CD14-positive monocyte (primary cell): ENCODE measurements at regions not wholly inside any gene's neighbourhood (a gene's known extent, or its start where the extent isn't known, plus 50 kb on each side); places are given as distances from the start of the nearest gene placed in this dataset.

Experiments used
- DNase-seq, 3 donors: peaks; one replicate each; pipeline ENCODE4 v3.0.0-alpha.2; 2011 to 2022
- H2AFZ ChIP-seq: 2 replicates; pipeline ENCODE4 v1.6.0; 2012; ENCODE audit warnings: mild to moderate bottlenecking, low read depth, low read length, inconsistent platforms; ENCODE audit not compliant: insufficient read depth, poor library complexity, severe bottlenecking
- H3K27ac ChIP-seq, 2 donors: 1 replicate in 1 of 2; 2 replicates in 1 of 2; pipeline ENCODE4 v1.5.1; 2012 to 2013; ENCODE audit warnings: low read length in 2 of 2, control low read depth in 1 of 2, inconsistent platforms in 1 of 2, low read depth in 1 of 2, mild to moderate bottlenecking in 1 of 2
- H3K27me3 ChIP-seq, 2 donors: one replicate each; pipeline versions ENCODE4 v1.6.0 to v1.6.1; 2011 to 2013; ENCODE audit warnings: low read length in 2 of 2; ENCODE audit not compliant: control insufficient read depth in 2 of 2, insufficient read depth in 2 of 2
- H3K36me3 ChIP-seq, 2 donors: replicated peaks in 1 of 2; 1 replicate in 1 of 2; 2 replicates in 1 of 2; pipeline versions ENCODE4 v1.5.1 to v1.6.1; 2012 to 2013; ENCODE audit warnings: low read length in 2 of 2, control low read depth in 1 of 2, inconsistent platforms in 1 of 2, mild to moderate bottlenecking in 1 of 2; ENCODE audit not compliant: insufficient read depth in 2 of 2, control insufficient read depth in 1 of 2
- H3K4me1 ChIP-seq, 2 donors: 1 replicate in 1 of 2; 2 replicates in 1 of 2; pipeline versions ENCODE4 v1.5.1 to v1.6.1; 2012 to 2013; ENCODE audit warnings: low read length in 2 of 2, control low read depth in 1 of 2, inconsistent platforms in 1 of 2, mild to moderate bottlenecking in 1 of 2, moderate library complexity in 1 of 2; ENCODE audit not compliant: insufficient read depth in 2 of 2, control insufficient read depth in 1 of 2
- H3K4me2 ChIP-seq: replicated peaks from 2 replicates; pipeline ENCODE3; 2012; ENCODE audit warnings: low read length, moderate library complexity, mild to moderate bottlenecking; ENCODE audit not compliant: poor library complexity, severe bottlenecking; ENCODE audit errors: extremely low read depth
- H3K4me3 ChIP-seq, 3 experiments: fragments of 200-600 bp in 1 of 3; sonication (generic) in 1 of 3; replicated peaks in 1 of 3; 1 replicate in 2 of 3; 2 replicates in 1 of 3; pipeline ENCODE4 v1.5.1; 2011 to 2013; ENCODE audit warnings: low read length in 3 of 3, mild to moderate bottlenecking in 3 of 3, control low read depth in 2 of 3, low read depth in 2 of 3, inconsistent platforms in 1 of 3, moderate library complexity in 1 of 3
- H3K79me2 ChIP-seq: 2 replicates; pipeline ENCODE4 v1.6.0; 2012; ENCODE audit warnings: mild to moderate bottlenecking, control low read depth, inconsistent platforms, low read length, moderate library complexity; ENCODE audit not compliant: insufficient read depth
- H3K9ac ChIP-seq: 2 replicates; pipeline ENCODE4 v1.6.0; 2017; ENCODE audit warnings: low read length, mild to moderate bottlenecking; ENCODE audit not compliant: insufficient read depth, poor library complexity, severe bottlenecking
- H3K9me3 ChIP-seq, 2 donors: replicated peaks in 1 of 2; 1 replicate in 1 of 2; 2 replicates in 1 of 2; pipeline versions ENCODE4 v1.5.1 to v1.6.1; 2012 to 2013; ENCODE audit warnings: low read length in 2 of 2, control low read depth in 1 of 2; ENCODE audit not compliant: control insufficient read depth in 1 of 2, insufficient read depth in 1 of 2
- H4K20me1 ChIP-seq: 2 replicates; pipeline ENCODE4 v1.6.0; 2012; ENCODE audit warnings: mild to moderate bottlenecking, low read length, control low read depth, moderate library complexity; ENCODE audit not compliant: insufficient read depth
- H3K27ac Mint-ChIP-seq, 7 donors: one replicate each; pipeline ENCODE4 v1.8.0; 2020; ENCODE audit warnings: mild to moderate bottlenecking in 7 of 7, mixed read lengths in 7 of 7, moderate library complexity in 6 of 7, inconsistent platforms in 2 of 7
- H3K27me3 Mint-ChIP-seq, 3 donors: one replicate each; pipeline ENCODE4 v1.8.0; 2021 to 2022; ENCODE audit warnings: low read depth in 3 of 3, mild to moderate bottlenecking in 3 of 3, mixed read lengths in 3 of 3, moderate library complexity in 3 of 3, inconsistent platforms in 1 of 3
- H3K36me3 Mint-ChIP-seq, 2 donors: one replicate each; pipeline ENCODE4 v1.8.0; 2020; ENCODE audit warnings: mixed read lengths in 2 of 2, inconsistent platforms in 1 of 2, mild to moderate bottlenecking in 1 of 2
- H3K4me1 Mint-ChIP-seq: one replicate; pipeline ENCODE4 v1.8.0; 2020; ENCODE audit warnings: mild to moderate bottlenecking, mixed read lengths
- H3K4me3 Mint-ChIP-seq, 2 donors: one replicate each; pipeline ENCODE4 v1.8.0; 2020; ENCODE audit warnings: mild to moderate bottlenecking in 2 of 2, mixed read lengths in 2 of 2, moderate library complexity in 1 of 2
- H3K9me3 Mint-ChIP-seq, 7 donors: one replicate each; pipeline ENCODE4 v1.8.0; 2020 to 2022; ENCODE audit warnings: mixed read lengths in 7 of 7, mild to moderate bottlenecking in 6 of 7, moderate library complexity in 6 of 7, inconsistent platforms in 2 of 7
- WGBS: methylation state at CpG from one replicate; pipeline ENCODE4 v1.1.5; 2013; ENCODE audit warnings: missing lambda C conversion rate; ENCODE audit not compliant: insufficient coverage; 5-methylcytosine and 5-hydroxymethylcytosine counted together
- intact Hi-C, 2 donors: fragments of 100-400 bp; cut with micrococcal nuclease; formaldehyde crosslinking; loops; one replicate each; pipeline versions ENCODE4 v1.15.0 to v1.15.1; 2023
- TF ChIP-seq, protein P1 (sequence below): fragments of 200-600 bp; IDR thresholded peaks from one replicate; pipeline ENCODE4 v1.8.0; 2022; ENCODE audit warnings: antibody characterized with exemption, mild to moderate bottlenecking

DNA sequence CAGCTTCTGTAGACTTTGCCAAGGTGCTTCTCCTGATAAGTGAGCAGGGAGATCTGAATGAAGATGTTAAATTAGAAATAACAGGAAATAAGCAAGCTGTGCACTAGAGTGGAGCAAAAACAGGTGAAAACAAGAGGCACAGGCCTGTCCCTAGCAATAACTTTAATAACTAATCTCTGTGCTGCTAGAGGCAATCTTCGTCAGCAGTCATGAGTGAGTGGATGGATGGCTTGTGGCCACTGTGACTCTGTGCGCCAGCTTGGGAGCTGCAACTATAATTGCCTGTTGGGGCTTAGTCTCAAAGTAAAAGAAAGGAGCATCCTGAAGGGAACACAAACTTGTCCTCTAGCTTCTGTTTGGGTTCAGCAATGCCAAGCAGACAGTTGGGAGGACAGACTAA, 240.3 kb downstream of the HHIPL2 start:
- H3K27me3 Mint-ChIP-seq = no peaks in the 10 kb centered on the region
- no peak overlapping the region for H3K4me2 ChIP-seq
- H3K4me3 Mint-ChIP-seq = no peak overlapping the region
- intact Hi-C loops = no loop called here
- no peak for DNase-seq
- H4K20me1 ChIP-seq = no peaks in the 10 kb centered on the region
- WGBS = 50% methylated on average over 2 of the region's 2 CpGs
- H3K4me1 ChIP-seq = no peaks in the 10 kb centered on the region
- H3K4me3 ChIP-seq = no peak overlapping the region
- no peaks in the 10 kb centered on the region for H3K79me2 ChIP-seq
- H3K27ac ChIP-seq = no peak overlapping the region
- H3K9ac ChIP-seq = no peak overlapping the region
- no peaks in the 10 kb centered on the region for H3K4me1 Mint-ChIP-seq
- peaks cover 0 to 7% (median 2%) of the 10 kb centered on the region in 7 donors for H3K9me3 Mint-ChIP-seq
- H3K36me3 Mint-ChIP-seq = no peaks in the 10 kb centered on the region
- no peaks in the 10 kb centered on the region for H3K36me3 ChIP-seq
- H2AFZ ChIP-seq = no peak overlapping the region
- TF ChIP-seq, protein P1, sequence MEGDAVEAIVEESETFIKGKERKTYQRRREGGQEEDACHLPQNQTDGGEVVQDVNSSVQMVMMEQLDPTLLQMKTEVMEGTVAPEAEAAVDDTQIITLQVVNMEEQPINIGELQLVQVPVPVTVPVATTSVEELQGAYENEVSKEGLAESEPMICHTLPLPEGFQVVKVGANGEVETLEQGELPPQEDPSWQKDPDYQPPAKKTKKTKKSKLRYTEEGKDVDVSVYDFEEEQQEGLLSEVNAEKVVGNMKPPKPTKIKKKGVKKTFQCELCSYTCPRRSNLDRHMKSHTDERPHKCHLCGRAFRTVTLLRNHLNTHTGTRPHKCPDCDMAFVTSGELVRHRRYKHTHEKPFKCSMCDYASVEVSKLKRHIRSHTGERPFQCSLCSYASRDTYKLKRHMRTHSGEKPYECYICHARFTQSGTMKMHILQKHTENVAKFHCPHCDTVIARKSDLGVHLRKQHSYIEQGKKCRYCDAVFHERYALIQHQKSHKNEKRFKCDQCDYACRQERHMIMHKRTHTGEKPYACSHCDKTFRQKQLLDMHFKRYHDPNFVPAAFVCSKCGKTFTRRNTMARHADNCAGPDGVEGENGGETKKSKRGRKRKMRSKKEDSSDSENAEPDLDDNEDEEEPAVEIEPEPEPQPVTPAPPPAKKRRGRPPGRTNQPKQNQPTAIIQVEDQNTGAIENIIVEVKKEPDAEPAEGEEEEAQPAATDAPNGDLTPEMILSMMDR = no peak
- no peaks in the 10 kb centered on the region for H3K27me3 ChIP-seq
- H3K9me3 ChIP-seq = no peaks in the 10 kb centered on the region
- no peak overlapping the region for H3K27ac Mint-ChIP-seq

DNA sequence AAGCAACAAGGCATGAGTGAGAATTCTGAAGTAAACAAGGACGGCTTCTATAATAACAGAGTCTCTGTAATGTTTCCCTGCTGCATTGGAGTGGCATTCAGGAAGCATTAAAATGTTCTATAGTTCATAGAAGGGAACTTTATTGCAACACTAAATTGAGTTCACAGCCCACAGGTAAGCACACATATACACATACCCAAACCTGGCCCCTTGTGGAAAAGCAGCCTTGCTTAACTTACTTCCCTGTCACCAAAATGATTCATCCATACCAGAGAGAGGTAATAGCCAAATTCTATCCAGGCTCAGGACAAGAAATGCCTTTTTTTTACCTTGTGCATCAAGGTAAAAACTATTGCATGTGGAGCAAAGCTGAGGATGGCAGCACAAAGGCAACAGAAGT, 241.4 kb downstream of the HHIPL2 start:
- H3K4me1 Mint-ChIP-seq = no peaks in the 10 kb centered on the region
- no peak for DNase-seq
- H3K4me3 ChIP-seq = no peak overlapping the region
- no peaks in the 10 kb centered on the region for H3K36me3 ChIP-seq
- no peak overlapping the region for H3K27ac Mint-ChIP-seq
- H3K27ac ChIP-seq = no peak overlapping the region
- H3K4me2 ChIP-seq = no peak overlapping the region
- no peaks in the 10 kb centered on the region for H3K4me1 ChIP-seq
- no peaks in the 10 kb centered on the region for H3K27me3 Mint-ChIP-seq
- no peaks in the 10 kb centered on the region for H3K79me2 ChIP-seq
- no peaks in the 10 kb centered on the region for H3K9me3 ChIP-seq
- no CpG with 5 or more reads among the region's 1 CpG for WGBS
- intact Hi-C loops = no loop called here
- H3K36me3 Mint-ChIP-seq = no peaks in the 10 kb centered on the region
- no peaks in the 10 kb centered on the region for H4K20me1 ChIP-seq
- TF ChIP-seq, protein P1 = no peak
- H3K27me3 ChIP-seq = no peaks in the 10 kb centered on the region
- no peak overlapping the region for H3K9ac ChIP-seq
- peaks cover 0 to 7% (median 2%) of the 10 kb centered on the region in 7 donors for H3K9me3 Mint-ChIP-seq
- no peak overlapping the region for H3K4me3 Mint-ChIP-seq
- no peak overlapping the region for H2AFZ ChIP-seq
